Hippocampal formation (tissue), 2 donors: ENCODE measurements at regions not wholly inside any gene's neighbourhood (a gene's known extent, or its start where the extent isn't known, plus 50 kb on each side); places are given as distances from the start of the nearest gene placed in this dataset.

Experiments used
- DNase-seq, 2 donors: peaks; one replicate each; lab custom pipeline; 2025; lab: John Stamatoyannopoulos, UW

GRCh38 chr20:57025666-57026224 lies 240.7 kb downstream of the BMP7 start:
- DNase-seq = no peak

DNA sequence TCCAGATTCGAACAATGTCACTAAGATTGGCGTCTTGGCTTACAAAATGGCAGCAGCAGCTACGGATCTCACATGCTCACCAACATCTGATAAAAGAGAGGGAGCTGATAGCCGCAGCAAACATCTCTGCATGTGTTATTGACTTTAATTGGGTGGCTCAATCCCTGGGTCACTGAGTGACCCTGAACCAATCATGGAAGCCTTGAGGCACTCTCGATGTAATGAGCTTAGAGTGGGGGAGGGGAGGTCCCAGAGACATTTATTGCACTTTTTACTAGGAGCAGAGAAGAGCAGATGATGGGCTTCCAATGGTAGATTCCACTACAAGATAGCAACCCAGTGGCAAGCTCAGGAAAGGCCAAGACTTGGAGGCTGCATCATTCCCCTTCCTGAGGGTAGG lies 238.7 kb downstream of the BMP7 start:
- no peak for DNase-seq

- no peak for DNase-seq
Measured at GRCh38 chr20:57030611-57031600, 235.5 kb downstream of the BMP7 start.

DNA sequence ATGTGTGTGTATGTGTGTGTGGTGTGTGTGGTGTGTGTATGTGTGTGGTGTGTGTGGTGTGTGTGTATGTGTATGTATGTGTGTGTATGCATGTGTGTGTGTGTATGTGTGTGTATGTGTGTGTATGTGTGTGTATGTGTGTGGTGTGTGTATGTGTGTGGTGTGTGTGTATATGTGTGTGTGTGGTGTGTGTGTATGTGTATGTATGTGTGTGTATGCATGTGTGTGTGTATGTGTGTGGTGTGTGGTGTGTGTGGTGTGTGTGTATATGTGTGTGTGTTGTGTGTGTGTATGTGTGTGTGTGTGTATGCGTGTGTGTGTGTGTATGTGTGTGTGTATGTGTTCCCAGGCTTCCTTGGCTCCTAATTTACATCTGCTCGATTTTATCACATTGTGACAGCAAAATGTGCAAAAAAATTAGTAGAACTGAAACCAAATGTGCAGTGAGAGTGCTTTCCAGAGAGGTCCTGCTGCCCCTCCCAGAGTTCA lies 234.5 kb downstream of the BMP7 start:
- DNase-seq = no peak

DNA sequence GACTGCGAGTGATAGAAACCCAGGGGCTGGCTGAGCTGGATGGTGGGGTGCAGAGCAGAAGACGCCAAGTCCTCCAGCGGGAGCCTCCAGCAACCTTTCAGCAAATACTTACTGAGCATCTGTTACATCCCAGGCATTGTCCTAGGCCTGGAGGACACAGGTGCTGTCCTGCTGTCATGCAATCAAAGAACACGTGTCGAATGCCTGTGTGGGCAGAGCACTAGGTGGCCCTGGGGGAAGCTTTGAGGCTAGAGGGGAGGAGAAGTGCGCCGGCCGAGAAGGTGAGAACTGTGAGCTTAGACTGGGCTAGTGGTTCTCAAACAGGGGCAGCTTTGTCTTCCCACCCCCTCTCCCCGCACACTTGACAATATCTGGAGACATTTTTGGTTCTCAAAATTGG lies 233.6 kb downstream of the BMP7 start:
- no peak for DNase-seq

- DNase-seq = no peak
Measured at GRCh38 chr20:57034001-57034400, 232.4 kb downstream of the BMP7 start.

GRCh38 chr20:57037689-57038088 lies 228.8 kb downstream of the BMP7 start:
- DNase-seq = no peak

GRCh38 chr20:57038608-57039440 lies 227.6 kb downstream of the BMP7 start:
- no peak for DNase-seq

DNA sequence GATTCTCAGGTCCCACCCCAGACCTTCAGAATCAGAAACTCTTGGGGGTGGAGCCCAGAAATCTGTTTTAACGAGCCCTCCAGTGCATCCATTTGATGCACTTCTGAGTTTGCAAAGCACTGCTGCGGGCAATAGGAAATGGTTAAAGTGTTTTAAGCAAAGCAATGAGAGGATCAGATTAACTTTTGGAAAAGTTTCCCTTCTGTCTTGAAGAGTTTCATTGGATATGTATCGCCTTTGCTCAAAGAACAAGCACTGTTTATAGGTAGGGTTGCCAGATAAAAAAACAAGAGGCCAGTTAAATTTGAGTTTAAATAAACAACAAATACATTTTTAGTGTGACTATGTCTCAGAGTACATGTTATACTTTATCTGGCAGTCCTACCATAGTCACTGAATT lies 226.0 kb downstream of the BMP7 start:
- no peak for DNase-seq

DNA sequence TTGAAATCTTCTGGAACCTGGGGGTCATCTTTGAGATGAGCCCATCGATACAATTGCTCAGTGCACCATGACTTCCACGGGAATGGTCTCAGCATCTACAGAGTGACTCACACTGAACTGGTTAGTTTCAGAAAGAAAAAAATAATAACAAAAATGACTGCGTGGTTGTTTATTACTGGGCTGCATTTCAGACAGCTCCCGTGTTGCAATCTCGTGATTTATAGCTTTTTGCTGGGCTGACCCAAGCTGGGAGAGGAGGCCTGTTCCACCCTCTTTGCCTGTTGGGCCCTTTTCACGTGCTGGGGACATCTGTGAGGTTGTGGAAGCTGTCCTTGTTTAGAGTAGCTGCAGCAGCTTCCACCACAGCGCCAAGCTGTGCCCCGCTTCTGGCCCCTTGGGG lies 225.5 kb downstream of the BMP7 start:
- DNase-seq = no peak

DNA sequence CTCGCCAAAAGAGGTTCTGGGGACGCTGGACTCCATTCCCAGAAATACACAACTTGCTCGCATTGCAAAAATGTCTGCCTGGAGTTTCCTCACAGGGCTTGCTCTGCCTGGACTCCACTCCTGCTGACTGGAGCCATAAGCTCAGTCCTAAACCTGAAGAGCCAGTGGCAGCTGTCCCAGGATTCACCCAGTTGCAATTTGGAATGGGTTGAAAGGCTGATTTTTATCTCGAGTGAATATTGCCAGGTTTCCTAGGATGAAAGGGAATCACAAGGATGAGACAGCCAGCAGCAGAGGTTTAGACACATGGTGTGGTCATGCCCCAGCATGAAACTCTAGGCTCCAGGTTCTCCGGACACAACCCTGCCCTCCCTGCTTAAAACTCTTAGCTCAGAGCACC lies 223.3 kb downstream of the BMP7 start:
- no peak for DNase-seq

GRCh38 chr20:57043669-57044268 lies 222.7 kb downstream of the BMP7 start:
- no peak for DNase-seq

DNA sequence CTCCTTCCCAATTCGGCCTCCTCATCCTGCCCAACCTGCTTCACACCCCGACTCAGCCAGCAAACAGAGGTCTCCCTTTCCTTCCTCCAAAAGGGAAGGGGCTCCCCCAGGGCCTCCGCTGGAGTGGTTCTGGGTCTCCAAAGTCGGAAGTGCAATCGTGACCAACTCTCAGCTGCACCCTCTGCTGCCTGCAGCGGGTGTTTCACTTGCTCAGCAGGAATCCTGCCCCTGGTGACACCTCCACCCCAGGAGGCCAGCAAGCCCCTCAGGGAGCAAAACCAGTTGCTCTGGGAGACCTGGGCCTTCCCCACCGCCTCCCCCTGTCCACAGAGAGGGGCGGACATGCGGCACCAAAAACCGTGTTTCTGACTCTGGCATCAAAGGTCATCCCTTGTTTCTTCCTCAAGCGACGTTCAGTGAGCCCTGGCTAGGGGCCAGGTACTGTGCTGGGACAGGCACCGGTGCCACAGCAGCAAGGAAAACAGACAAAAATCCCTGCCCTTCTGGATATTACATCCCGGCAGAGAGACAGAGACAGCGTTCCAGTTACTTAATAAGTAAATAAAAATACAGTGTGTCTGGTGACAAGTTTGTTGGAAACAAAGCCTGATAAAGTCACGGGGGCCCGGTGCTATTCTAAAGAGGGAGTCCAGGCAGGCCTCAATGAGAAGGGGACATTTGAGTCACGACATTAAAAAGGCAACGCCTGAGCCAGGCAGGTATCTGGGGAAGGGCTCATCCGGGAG lies 219.0 kb downstream of the BMP7 start:
- DNase-seq = no peak

- peak in 1 of 2 donors; percentile 12 for DNase-seq
Measured at GRCh38 chr20:57048027-57048869, 218.2 kb downstream of the BMP7 start.

GRCh38 chr20:57049296-57049695 lies 217.1 kb downstream of the BMP7 start:
- no peak for DNase-seq

- no peak for DNase-seq
Measured at GRCh38 chr20:57051096-57051495, 215.3 kb downstream of the BMP7 start.

GRCh38 chr20:57053067-57053466 lies 213.4 kb downstream of the BMP7 start:
- DNase-seq = no peak

GRCh38 chr20:57053793-57054552 lies 212.5 kb downstream of the BMP7 start:
- DNase-seq = no peak

DNA sequence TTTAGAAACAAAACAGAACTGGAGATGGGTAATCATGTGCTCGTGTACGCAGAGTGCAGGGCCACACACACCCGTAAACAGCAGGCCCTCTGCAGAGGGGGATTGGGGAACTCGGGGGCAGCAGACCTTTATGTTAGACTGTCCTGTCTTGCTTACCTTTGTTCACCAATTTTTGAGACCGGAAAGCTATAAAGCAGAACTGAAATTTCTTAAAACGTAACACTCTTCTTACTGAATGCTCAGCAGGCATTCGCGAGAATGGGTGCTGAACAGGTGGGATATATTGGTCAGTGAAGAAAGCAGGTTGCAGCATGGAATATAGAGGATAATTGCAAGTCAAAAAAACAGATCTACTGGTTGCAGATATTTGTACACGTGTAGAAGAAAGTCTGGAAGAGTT lies 211.1 kb downstream of the BMP7 start:
- no peak for DNase-seq

DNA sequence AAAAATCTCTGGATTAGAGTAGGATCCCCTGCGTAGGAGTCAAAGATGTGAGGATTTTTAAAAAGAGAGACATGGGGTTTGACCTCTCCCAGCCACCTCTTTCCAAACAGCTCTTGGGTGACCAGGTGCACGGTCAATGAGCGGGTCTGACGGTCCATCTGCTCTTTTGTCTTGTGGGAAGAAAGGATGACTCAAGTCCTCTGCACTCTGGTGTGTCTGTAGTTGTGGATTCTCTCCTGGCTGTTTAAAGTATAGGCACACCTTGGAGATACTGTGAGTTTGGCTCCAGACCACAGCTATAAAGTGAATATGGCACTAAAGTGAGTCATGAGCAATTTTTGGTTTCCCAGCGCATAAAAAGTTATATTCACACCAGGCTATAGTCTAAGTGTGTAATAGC lies 209.8 kb downstream of the BMP7 start:
- no peak for DNase-seq
